ENCODE measurements at regions not wholly inside any gene's neighbourhood (a gene's known extent, or its start where the extent isn't known, plus 50 kb on each side); places are given as distances from the start of the nearest gene placed in this dataset.

- no peak for DNase-seq (ENCODE audit: low read depth)
Observed at GRCh38 chr4:108527723-108528122, 92.7 kb upstream of the RPL34 start.

GRCh38 chr4:108520807-108521206, 99.6 kb upstream of the RPL34 start:
- DNase-seq (ENCODE audit: low read depth): no peak

GRCh38 chr4:108519911-108520601, 100.3 kb upstream of the RPL34 start:
- no peak for DNase-seq (ENCODE audit: low read depth)

- DNase-seq (ENCODE audit: low read depth): no peak
Observed at GRCh38 chr4:108519208-108519833, 101.1 kb upstream of the RPL34 start.

GRCh38 chr4:108512615-108513505, 107.5 kb upstream of the RPL34 start:
- DNase-seq (ENCODE audit: low read depth): peak; percentile 37

GRCh38 chr4:108511618-108512017, 108.8 kb upstream of the RPL34 start:
- no peak for DNase-seq (ENCODE audit: low read depth)

- no peak for DNase-seq (ENCODE audit: low read depth)
Observed at GRCh38 chr4:108502356-108502755, 118.0 kb upstream of the RPL34 start.

GRCh38 chr4:108498925-108499324, 121.5 kb upstream of the RPL34 start:
- no peak for DNase-seq (ENCODE audit: low read depth)

GRCh38 chr4:108493596-108493931, 126.8 kb upstream of the RPL34 start:
- no peak for DNase-seq (ENCODE audit: low read depth)

- DNase-seq (ENCODE audit: low read depth): peak; percentile 26
Observed at GRCh38 chr4:108492816-108493595, 127.4 kb upstream of the RPL34 start.

GRCh38 chr4:108488865-108489264, 131.5 kb upstream of the RPL34 start:
- no peak for DNase-seq (ENCODE audit: low read depth)

GRCh38 chr4:108486046-108486445, 134.3 kb upstream of the RPL34 start:
- DNase-seq (ENCODE audit: low read depth): no peak

- no peak for DNase-seq (ENCODE audit: low read depth)
Observed at GRCh38 chr4:108484187-108484586, 136.2 kb upstream of the RPL34 start.

- DNase-seq (ENCODE audit: low read depth): no peak
Observed at GRCh38 chr4:108483650-108484049, 136.7 kb upstream of the RPL34 start.

GRCh38 chr4:108483079-108483478, 137.3 kb upstream of the RPL34 start:
- peak; percentile 33 for DNase-seq (ENCODE audit: low read depth)

- DNase-seq (ENCODE audit: low read depth): no peak
Observed at GRCh38 chr4:108480881-108481280, 139.5 kb upstream of the RPL34 start.

GRCh38 chr4:108477527-108478108, 142.8 kb upstream of the RPL34 start:
- DNase-seq (ENCODE audit: low read depth): no peak

- no peak for DNase-seq (ENCODE audit: low read depth)
Observed at GRCh38 chr4:108473163-108473720, 147.1 kb upstream of the RPL34 start.

- peak; percentile 46 for DNase-seq (ENCODE audit: low read depth)
Observed at GRCh38 chr4:108466936-108467902, 153.2 kb upstream of the RPL34 start.

GRCh38 chr4:108465886-108466500, 154.4 kb upstream of the RPL34 start:
- peak; percentile 2 for DNase-seq (ENCODE audit: low read depth)

Measured in Daoy (cell line).